ENCODE measurements at regions not wholly inside any gene's neighbourhood (a gene's known extent, or its start where the extent isn't known, plus 50 kb on each side); places are given as distances from the start of the nearest gene placed in this dataset.

DNA sequence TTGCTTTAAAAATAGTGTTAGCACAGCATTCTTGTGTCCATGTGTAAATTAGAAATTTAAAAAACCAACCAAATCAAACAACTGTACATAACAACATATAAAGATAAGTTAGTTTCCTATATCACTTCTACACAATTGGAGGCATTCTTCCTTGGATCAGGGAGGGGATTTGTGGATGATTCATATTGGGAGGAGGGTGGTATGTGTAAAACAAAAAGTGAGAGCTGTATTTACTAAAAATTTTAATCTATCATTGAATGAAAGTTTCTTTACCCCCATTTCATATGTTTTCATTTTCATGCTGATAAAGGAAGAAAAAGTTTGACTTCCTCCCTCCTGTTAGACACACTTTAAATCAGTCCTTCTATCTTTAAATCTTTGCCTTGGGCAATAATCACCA, 325.0 kb downstream of the SATB1 start:
- DNase-seq (no peak), ATAC-seq (ENCODE audit: low FRiP score in 2 of 2) (no peak)
- Histone ChIP-seq H3K4me1 (no peaks in the 10 kb centered on the region), H3K4me3 (no peak overlapping the region), H3K36me3 (no peaks in the 10 kb centered on the region), H3K27ac (no peak overlapping the region), H3K9me3 (no peaks in the 10 kb centered on the region), H3K27me3 (no peaks in the 10 kb centered on the region)
- TF ChIP-seq EP300 (IDR thresholded peaks at IDR 0.05) = no peak
- TF ChIP-seq, protein P1, sequence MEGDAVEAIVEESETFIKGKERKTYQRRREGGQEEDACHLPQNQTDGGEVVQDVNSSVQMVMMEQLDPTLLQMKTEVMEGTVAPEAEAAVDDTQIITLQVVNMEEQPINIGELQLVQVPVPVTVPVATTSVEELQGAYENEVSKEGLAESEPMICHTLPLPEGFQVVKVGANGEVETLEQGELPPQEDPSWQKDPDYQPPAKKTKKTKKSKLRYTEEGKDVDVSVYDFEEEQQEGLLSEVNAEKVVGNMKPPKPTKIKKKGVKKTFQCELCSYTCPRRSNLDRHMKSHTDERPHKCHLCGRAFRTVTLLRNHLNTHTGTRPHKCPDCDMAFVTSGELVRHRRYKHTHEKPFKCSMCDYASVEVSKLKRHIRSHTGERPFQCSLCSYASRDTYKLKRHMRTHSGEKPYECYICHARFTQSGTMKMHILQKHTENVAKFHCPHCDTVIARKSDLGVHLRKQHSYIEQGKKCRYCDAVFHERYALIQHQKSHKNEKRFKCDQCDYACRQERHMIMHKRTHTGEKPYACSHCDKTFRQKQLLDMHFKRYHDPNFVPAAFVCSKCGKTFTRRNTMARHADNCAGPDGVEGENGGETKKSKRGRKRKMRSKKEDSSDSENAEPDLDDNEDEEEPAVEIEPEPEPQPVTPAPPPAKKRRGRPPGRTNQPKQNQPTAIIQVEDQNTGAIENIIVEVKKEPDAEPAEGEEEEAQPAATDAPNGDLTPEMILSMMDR (IDR thresholded peaks at IDR 0.05) = no peak
- TF ChIP-seq POLR2AphosphoS5 (IDR thresholded peaks at IDR 0.05) = no peak
- no peak for TF ChIP-seq POLR2A (IDR thresholded peaks at IDR 0.05)

DNA sequence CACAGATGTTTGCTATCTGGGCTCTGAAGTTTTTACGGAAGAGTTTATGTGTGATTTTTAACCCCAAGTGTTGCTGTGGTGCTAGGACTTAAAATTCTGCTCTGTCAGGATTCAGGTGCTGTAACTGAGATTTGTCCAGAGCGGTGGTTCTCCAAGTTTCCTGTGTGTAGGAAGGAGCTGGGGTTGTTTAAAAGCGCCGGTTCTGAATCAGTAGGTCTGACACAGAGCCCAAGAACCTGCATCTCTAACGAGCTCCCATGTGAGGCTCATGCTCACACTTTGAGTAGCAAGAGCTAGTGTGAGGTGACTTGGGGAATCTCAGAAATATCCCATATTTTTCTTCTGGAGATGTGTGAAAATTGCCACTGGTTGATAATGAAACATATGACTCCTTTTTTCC, 325.5 kb downstream of the SATB1 start:
- no peaks in the 10 kb centered on the region for H3K4me1 ChIP-seq
- no peak overlapping the region for H3K4me3 ChIP-seq
- no peaks in the 10 kb centered on the region for H3K27me3 ChIP-seq
- WGBS, 2 donors = 75 to 81% methylated on average over 5 of the region's 5 CpGs
- TF ChIP-seq EP300 (IDR thresholded peaks at IDR 0.05) = no peak
- no peak for TF ChIP-seq POLR2A (IDR thresholded peaks at IDR 0.05)
- TF ChIP-seq, protein P1 (IDR thresholded peaks at IDR 0.05) = no peak
- no peak for TF ChIP-seq POLR2AphosphoS5 (IDR thresholded peaks at IDR 0.05)
- no peak for DNase-seq
- H3K27ac ChIP-seq = no peak overlapping the region
- no peak for ATAC-seq (ENCODE audit: low FRiP score in 2 of 2)
- no peaks in the 10 kb centered on the region for H3K9me3 ChIP-seq
- no peaks in the 10 kb centered on the region for H3K36me3 ChIP-seq

DNA sequence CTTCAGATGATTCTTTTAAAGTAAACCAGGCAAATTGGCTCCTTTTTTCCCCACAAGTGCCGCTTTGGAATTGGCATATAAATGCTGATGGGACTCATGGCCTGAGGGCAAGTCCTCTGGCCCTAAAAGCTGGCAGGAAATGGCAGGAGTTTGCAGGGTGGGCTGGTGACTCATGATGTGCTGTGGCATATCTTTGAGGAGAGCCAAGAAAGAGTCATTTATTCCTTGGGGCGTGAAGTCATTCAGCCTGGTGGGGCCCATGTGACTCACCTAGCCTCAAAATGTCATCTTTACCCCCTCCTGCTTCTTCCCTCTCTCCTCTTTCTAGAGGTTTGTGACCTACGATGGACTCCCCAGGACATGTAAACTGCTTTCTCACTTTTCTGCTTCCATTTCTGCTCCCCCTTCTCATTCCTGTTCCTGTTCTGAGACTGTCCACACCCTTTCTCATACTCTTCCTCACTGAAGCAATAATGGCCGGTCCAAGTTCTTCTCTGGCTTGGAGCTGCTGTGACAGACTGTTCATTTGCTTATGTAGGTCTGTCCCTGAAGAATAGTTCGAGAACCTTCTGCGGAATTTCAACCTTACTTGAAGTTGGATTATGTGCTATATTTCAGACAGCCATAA, 326.1 kb downstream of the SATB1 start:
- Histone ChIP-seq H3K4me3 (no peak overlapping the region), H3K27ac (no peak overlapping the region), H3K36me3 (no peaks in the 10 kb centered on the region), H3K27me3 (no peaks in the 10 kb centered on the region), H3K9me3 (no peaks in the 10 kb centered on the region), H3K4me1 (no peaks in the 10 kb centered on the region)
- TF ChIP-seq EP300 (IDR thresholded peaks at IDR 0.05) = no peak
- no peak for TF ChIP-seq POLR2AphosphoS5 (IDR thresholded peaks at IDR 0.05)
- TF ChIP-seq, protein P1 (IDR thresholded peaks at IDR 0.05) = no peak
- no peak for TF ChIP-seq POLR2A (IDR thresholded peaks at IDR 0.05)
- WGBS, 2 donors = 83 to 87% methylated on average over 6 of the region's 6 CpGs
- no peak for ATAC-seq (ENCODE audit: low FRiP score in 2 of 2)
- no peak for DNase-seq

DNA sequence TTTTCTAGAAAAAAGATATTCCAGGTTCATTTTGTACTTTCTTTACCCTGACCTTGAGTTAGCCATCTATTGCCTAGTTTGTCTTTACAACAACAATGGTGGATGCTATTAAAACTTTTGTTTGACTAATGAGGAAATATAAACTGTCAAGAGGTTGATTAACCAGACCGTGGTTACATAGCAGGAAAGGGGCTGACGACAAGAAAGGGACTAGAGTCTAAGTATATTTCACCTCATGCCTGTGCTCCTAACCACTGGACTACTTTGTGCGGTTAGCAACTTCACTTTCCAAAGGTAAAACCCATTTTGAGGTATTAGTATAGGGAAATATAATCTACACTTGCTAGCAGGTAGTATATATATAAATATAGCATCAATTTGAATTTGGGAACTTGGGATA, 327.1 kb downstream of the SATB1 start:
- no peak for TF ChIP-seq POLR2A (IDR thresholded peaks at IDR 0.05)
- no peak for TF ChIP-seq EP300 (IDR thresholded peaks at IDR 0.05)
- no peak for TF ChIP-seq POLR2AphosphoS5 (IDR thresholded peaks at IDR 0.05)
- TF ChIP-seq, protein P1 (IDR thresholded peaks at IDR 0.05) = no peak
- Histone ChIP-seq H3K27me3 (no peaks in the 10 kb centered on the region), H3K27ac (no peak overlapping the region), H3K4me3 (no peak overlapping the region), H3K36me3 (no peaks in the 10 kb centered on the region), H3K9me3 (no peaks in the 10 kb centered on the region), H3K4me1 (no peaks in the 10 kb centered on the region)
- ATAC-seq (ENCODE audit: low FRiP score in 2 of 2) (no peak), DNase-seq (no peak)
- 62 to 65% methylated on average over 3 of the region's 3 CpGs for WGBS, 2 donors

DNA sequence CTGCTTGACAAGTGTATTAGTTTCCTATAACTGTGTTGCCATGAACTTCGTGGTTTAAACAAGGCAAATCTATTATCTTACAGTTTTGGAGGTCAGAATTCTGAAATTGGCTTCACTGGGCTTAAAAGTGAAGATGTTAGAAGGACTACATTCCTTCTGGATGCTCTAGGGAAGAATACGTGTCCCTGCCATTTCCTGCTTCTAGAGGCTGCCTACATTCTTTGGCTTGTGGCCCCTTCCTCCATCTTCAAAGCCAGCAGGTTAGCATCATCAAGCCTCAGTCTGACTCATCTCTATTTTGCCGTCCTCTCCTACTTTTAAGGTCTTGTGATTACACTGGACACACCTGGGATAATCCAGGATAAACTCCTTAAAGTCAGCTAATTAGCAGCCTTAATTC, 327.7 kb downstream of the SATB1 start:
- H3K4me3 ChIP-seq = no peak overlapping the region
- ATAC-seq (ENCODE audit: low FRiP score in 2 of 2) (no peak), DNase-seq (no peak)
- H3K27me3 ChIP-seq = no peaks in the 10 kb centered on the region
- no peaks in the 10 kb centered on the region for H3K4me1 ChIP-seq
- WGBS, 2 donors = 82 to 87% methylated on average over 3 of the region's 3 CpGs
- no peak for TF ChIP-seq EP300 (IDR thresholded peaks at IDR 0.05)
- TF ChIP-seq POLR2A (IDR thresholded peaks at IDR 0.05) = no peak
- TF ChIP-seq, protein P1 (IDR thresholded peaks at IDR 0.05) = no peak
- TF ChIP-seq POLR2AphosphoS5 (IDR thresholded peaks at IDR 0.05) = no peak
- H3K9me3 ChIP-seq = no peaks in the 10 kb centered on the region
- no peaks in the 10 kb centered on the region for H3K36me3 ChIP-seq
- H3K27ac ChIP-seq = no peak overlapping the region
